ENCODE measurements at regions not wholly inside any gene's neighbourhood (a gene's known extent, or its start where the extent isn't known, plus 50 kb on each side); places are given as distances from the start of the nearest gene placed in this dataset.

DNA sequence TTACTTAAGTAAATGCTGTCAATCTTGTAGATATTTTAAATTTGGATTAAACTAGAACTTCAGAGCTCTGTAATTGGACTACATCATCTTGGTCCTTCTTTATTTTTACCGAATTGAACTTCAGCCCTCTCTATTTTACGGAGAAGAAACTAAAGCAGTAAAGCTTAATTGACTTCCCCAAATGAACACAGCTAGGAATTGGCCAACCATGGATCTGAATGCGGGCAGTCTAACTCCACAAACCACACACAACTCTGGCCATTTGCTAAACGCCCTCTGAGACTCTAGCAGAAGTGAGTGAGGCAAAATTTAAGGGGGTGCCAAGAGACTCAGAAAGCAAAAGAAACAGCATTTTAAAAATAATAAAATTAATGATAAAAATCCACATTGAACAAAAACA is 86.3 kb upstream of the KCTD1 start:
- TF ChIP-seq, protein P1, sequence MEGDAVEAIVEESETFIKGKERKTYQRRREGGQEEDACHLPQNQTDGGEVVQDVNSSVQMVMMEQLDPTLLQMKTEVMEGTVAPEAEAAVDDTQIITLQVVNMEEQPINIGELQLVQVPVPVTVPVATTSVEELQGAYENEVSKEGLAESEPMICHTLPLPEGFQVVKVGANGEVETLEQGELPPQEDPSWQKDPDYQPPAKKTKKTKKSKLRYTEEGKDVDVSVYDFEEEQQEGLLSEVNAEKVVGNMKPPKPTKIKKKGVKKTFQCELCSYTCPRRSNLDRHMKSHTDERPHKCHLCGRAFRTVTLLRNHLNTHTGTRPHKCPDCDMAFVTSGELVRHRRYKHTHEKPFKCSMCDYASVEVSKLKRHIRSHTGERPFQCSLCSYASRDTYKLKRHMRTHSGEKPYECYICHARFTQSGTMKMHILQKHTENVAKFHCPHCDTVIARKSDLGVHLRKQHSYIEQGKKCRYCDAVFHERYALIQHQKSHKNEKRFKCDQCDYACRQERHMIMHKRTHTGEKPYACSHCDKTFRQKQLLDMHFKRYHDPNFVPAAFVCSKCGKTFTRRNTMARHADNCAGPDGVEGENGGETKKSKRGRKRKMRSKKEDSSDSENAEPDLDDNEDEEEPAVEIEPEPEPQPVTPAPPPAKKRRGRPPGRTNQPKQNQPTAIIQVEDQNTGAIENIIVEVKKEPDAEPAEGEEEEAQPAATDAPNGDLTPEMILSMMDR (IDR thresholded peaks at IDR 0.05), result no peak
- TF ChIP-seq POLR2A (IDR thresholded peaks at IDR 0.05) (no peak), POLR2AphosphoS5 (IDR thresholded peaks at IDR 0.05) (no peak)
